HepG2 (cell line): ENCODE measurements at regions not wholly inside any gene's neighbourhood (a gene's known extent, or its start where the extent isn't known, plus 50 kb on each side); places are given as distances from the start of the nearest gene placed in this dataset.

Source experiments
- MED8 ChIP-seq: sonication (generic); formaldehyde crosslinking; IDR thresholded peaks from 2 replicates; pipeline ENCODE4 v1.8.1; 2023; ENCODE audit warnings: mild to moderate bottlenecking, missing genetic modification reagents; ENCODE audit not compliant: insufficient replicate concordance
- SAFB2 ChIP-seq: sonication (generic); formaldehyde crosslinking; IDR thresholded peaks from 2 replicates; pipeline ENCODE4 v1.5.1; 2020; ENCODE audit warnings: missing genetic modification reagents, low read depth, mild to moderate bottlenecking, borderline replicate concordance
- TMF1 ChIP-seq: sonication (generic); formaldehyde crosslinking; IDR thresholded peaks from 2 replicates; pipeline ENCODE4 v1.8.1; 2022; ENCODE audit warnings: low read depth, missing genetic modification reagents
- ZFP36L1 ChIP-seq: sonication (generic); formaldehyde crosslinking; IDR thresholded peaks from 2 replicates; pipeline ENCODE4 v1.8.0; 2022; ENCODE audit warnings: mild to moderate bottlenecking, missing genetic modification reagents, moderate library complexity
- ZKSCAN1 ChIP-seq: fragments of 150-350 bp; IDR thresholded peaks from 2 replicates; pipeline ENCODE4 v1.6.1; 2014; ENCODE audit warnings: low read length
- ZNF10 ChIP-seq: sonication (generic); formaldehyde crosslinking; IDR thresholded peaks from 2 replicates; pipeline ENCODE4 v1.4.0; 2020; ENCODE audit warnings: mild to moderate bottlenecking, low read depth, missing genetic modification reagents, borderline replicate concordance
- ZNF143 ChIP-seq: sonication (generic); formaldehyde crosslinking; IDR thresholded peaks from 2 replicates; pipeline ENCODE4 v1.4.0; 2020; ENCODE audit warnings: missing genetic modification reagents
- ZNF546 ChIP-seq: sonication (generic); formaldehyde crosslinking; conservative IDR thresholded peaks from 2 replicates; pipeline ENCODE4 v1.8.1; 2023; ENCODE audit warnings: mild to moderate bottlenecking, missing genetic modification reagents
- ZNF574 ChIP-seq: sonication (generic); formaldehyde crosslinking; IDR thresholded peaks from 2 replicates; pipeline ENCODE4 v1.4.0; 2020; ENCODE audit warnings: missing genetic modification reagents
- ZNF749 ChIP-seq: sonication (generic); formaldehyde crosslinking; IDR thresholded peaks from 2 replicates; pipeline ENCODE4 v1.8.0; 2022; ENCODE audit warnings: mild to moderate bottlenecking, missing genetic modification reagents, moderate library complexity, borderline replicate concordance
- TF ChIP-seq, protein P1 (sequence below): IDR thresholded peaks from 2 replicates; pipeline ENCODE4 v1.6.1; 2016; ENCODE audit warnings: mild to moderate bottlenecking, missing biosample characterization, missing genetic modification reagents
- TF ChIP-seq, protein P2 (sequence below): sonication (generic); formaldehyde crosslinking; IDR thresholded peaks from one replicate; pipeline ENCODE4 v1.5.1; 2020; ENCODE audit warnings: mild to moderate bottlenecking, missing genetic modification reagents; ENCODE audit errors: not compliant biosample characterization
- TF ChIP-seq, protein P3 (sequence below): sonication (generic); formaldehyde crosslinking; IDR thresholded peaks from 2 replicates; pipeline ENCODE4 v1.5.0; 2020; ENCODE audit warnings: mild to moderate bottlenecking, missing genetic modification reagents, moderate library complexity
- TF ChIP-seq, protein P4 (sequence below): IDR thresholded peaks from 2 replicates; pipeline ENCODE4 v1.6.1; 2016; ENCODE audit warnings: missing compliant biosample characterization, missing genetic modification reagents, borderline replicate concordance

GRCh38 chr16:49158029-49158642, 123.5 kb downstream of the CBLN1 start (continued):
- TF ChIP-seq ZNF574 (CRISPR knock-in tag) (peak; percentile 84), ZNF546 (CRISPR knock-in tag) (peak; percentile 87), ZNF10 (CRISPR knock-in tag) (no peak), ZNF143 (CRISPR knock-in tag) (peak; percentile 37; the same call in 1 of the 2 replicates), ZKSCAN1 (no peak), MED8 (CRISPR knock-in tag) (no peak), ZFP36L1 (CRISPR knock-in tag) (peak; percentile 89; the same call in 1 of the 2 replicates), TMF1 (CRISPR knock-in tag) (peak; percentile 87; the same call in 1 of the 2 replicates), SAFB2 (no peak), ZNF749 (CRISPR knock-in tag) (peak; percentile 86)
- TF ChIP-seq, protein P1, sequence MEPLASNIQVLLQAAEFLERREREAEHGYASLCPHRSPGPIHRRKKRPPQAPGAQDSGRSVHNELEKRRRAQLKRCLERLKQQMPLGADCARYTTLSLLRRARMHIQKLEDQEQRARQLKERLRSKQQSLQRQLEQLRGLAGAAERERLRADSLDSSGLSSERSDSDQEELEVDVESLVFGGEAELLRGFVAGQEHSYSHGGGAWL (CRISPR knock-in tag) = peak; percentile 91
- TF ChIP-seq, protein P2, sequence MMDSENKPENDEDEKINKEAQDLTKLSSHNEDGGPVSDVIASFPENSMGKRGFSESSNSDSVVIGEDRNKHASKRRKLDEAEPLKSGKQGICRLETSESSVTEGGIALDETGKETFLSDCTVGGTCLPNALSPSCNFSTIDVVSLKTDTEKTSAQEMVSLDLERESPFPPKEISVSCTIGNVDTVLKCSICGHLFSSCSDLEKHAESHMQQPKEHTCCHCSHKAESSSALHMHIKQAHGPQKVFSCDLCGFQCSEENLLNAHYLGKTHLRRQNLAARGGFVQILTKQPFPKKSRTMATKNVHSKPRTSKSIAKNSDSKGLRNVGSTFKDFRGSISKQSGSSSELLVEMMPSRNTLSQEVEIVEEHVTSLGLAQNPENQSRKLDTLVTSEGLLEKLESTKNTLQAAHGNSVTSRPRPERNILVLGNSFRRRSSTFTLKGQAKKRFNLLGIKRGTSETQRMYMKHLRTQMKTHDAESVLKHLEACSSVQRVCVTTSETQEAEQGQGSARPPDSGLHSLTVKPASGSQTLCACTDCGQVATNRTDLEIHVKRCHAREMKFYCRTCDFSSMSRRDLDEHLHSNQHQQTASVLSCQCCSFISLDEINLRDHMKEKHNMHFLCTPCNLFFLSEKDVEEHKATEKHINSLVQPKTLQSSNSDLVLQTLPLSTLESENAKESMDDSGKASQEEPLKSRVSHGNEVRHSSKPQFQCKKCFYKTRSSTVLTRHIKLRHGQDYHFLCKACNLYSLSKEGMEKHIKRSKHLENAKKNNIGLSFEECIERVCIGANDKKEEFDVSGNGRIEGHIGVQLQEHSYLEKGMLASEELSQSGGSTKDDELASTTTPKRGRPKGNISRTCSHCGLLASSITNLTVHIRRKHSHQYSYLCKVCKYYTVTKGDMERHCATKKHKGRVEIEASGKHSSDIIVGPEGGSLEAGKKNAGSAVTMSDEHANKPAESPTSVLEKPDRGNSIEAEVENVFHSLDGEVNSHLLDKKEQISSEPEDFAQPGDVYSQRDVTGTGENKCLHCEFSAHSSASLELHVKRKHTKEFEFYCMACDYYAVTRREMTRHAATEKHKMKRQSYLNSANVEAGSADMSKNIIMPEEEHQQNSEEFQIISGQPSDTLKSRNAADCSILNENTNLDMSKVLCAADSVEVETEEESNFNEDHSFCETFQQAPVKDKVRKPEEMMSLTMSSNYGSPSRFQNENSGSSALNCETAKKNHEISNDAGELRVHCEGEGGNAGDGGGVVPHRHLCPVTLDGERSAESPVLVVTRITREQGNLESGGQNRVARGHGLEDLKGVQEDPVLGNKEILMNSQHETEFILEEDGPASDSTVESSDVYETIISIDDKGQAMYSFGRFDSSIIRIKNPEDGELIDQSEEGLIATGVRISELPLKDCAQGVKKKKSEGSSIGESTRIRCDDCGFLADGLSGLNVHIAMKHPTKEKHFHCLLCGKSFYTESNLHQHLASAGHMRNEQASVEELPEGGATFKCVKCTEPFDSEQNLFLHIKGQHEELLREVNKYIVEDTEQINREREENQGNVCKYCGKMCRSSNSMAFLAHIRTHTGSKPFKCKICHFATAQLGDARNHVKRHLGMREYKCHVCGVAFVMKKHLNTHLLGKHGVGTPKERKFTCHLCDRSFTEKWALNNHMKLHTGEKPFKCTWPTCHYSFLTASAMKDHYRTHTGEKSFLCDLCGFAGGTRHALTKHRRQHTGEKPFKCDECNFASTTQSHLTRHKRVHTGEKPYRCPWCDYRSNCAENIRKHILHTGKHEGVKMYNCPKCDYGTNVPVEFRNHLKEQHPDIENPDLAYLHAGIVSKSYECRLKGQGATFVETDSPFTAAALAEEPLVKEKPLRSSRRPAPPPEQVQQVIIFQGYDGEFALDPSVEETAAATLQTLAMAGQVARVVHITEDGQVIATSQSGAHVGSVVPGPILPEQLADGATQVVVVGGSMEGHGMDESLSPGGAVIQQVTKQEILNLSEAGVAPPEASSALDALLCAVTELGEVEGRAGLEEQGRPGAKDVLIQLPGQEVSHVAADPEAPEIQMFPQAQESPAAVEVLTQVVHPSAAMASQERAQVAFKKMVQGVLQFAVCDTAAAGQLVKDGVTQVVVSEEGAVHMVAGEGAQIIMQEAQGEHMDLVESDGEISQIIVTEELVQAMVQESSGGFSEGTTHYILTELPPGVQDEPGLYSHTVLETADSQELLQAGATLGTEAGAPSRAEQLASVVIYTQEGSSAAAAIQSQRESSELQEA (CRISPR knock-in tag) = no peak
- TF ChIP-seq, protein P3, sequence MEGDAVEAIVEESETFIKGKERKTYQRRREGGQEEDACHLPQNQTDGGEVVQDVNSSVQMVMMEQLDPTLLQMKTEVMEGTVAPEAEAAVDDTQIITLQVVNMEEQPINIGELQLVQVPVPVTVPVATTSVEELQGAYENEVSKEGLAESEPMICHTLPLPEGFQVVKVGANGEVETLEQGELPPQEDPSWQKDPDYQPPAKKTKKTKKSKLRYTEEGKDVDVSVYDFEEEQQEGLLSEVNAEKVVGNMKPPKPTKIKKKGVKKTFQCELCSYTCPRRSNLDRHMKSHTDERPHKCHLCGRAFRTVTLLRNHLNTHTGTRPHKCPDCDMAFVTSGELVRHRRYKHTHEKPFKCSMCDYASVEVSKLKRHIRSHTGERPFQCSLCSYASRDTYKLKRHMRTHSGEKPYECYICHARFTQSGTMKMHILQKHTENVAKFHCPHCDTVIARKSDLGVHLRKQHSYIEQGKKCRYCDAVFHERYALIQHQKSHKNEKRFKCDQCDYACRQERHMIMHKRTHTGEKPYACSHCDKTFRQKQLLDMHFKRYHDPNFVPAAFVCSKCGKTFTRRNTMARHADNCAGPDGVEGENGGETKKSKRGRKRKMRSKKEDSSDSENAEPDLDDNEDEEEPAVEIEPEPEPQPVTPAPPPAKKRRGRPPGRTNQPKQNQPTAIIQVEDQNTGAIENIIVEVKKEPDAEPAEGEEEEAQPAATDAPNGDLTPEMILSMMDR = no peak
- TF ChIP-seq, protein P4, sequence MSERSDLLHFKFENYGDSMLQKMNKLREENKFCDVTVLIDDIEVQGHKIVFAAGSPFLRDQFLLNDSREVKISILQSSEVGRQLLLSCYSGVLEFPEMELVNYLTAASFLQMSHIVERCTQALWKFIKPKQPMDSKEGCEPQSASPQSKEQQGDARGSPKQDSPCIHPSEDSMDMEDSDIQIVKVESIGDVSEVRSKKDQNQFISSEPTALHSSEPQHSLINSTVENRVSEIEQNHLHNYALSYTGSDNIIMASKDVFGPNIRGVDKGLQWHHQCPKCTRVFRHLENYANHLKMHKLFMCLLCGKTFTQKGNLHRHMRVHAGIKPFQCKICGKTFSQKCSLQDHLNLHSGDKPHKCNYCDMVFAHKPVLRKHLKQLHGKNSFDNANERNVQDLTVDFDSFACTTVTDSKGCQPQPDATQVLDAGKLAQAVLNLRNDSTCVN (CRISPR knock-in tag) = peak; percentile 96
